DND-41 (cell line): ENCODE measurements at regions not wholly inside any gene's neighbourhood (a gene's known extent, or its start where the extent isn't known, plus 50 kb on each side); places are given as distances from the start of the nearest gene placed in this dataset.

Experiments used
- EZH2 ChIP-seq: IDR thresholded peaks from 3 replicates; pipeline ENCODE4 v1.6.1; 2012; ENCODE audit warnings: borderline replicate concordance, low read depth, mild to moderate bottlenecking, moderate library complexity, low read length, inconsistent platforms; ENCODE audit not compliant: severe bottlenecking
- TF ChIP-seq, protein P1 (sequence below): IDR thresholded peaks from 2 replicates; pipeline ENCODE4 v1.5.1; 2012; ENCODE audit warnings: borderline replicate concordance, low read length, moderate library complexity, mild to moderate bottlenecking; ENCODE audit not compliant: poor library complexity, severe bottlenecking; ENCODE audit errors: extremely low read depth

DNA sequence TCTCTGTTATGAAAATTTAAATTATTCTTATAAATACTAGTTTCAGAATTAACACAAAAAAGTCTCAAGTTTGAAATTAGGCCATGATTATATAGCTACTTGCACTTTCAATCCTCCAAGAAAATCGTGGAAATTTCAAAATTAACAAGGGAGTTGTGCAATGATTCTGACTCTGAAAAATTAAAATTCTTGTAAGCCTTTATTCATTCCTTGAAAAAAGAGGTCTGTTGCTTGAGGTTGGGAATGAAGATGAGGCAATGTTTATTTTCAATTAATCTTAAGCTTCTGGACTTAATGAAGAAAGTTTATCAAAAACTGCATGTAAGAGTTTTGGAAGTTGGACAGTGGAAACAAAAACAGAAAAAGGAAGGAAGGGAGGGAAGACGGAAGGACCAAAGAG, 128.2 kb upstream of the FIBIN start:
- TF ChIP-seq, protein P1, sequence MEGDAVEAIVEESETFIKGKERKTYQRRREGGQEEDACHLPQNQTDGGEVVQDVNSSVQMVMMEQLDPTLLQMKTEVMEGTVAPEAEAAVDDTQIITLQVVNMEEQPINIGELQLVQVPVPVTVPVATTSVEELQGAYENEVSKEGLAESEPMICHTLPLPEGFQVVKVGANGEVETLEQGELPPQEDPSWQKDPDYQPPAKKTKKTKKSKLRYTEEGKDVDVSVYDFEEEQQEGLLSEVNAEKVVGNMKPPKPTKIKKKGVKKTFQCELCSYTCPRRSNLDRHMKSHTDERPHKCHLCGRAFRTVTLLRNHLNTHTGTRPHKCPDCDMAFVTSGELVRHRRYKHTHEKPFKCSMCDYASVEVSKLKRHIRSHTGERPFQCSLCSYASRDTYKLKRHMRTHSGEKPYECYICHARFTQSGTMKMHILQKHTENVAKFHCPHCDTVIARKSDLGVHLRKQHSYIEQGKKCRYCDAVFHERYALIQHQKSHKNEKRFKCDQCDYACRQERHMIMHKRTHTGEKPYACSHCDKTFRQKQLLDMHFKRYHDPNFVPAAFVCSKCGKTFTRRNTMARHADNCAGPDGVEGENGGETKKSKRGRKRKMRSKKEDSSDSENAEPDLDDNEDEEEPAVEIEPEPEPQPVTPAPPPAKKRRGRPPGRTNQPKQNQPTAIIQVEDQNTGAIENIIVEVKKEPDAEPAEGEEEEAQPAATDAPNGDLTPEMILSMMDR, result no peak
- TF ChIP-seq EZH2, result no peak
